ENCODE measurements at regions not wholly inside any gene's neighbourhood (a gene's known extent, or its start where the extent isn't known, plus 50 kb on each side); places are given as distances from the start of the nearest gene placed in this dataset.

- TF ChIP-seq CTCF (IDR thresholded peaks at IDR 0.05; ENCODE audit: low read depth, low read length, poor library complexity, severe bottlenecking) (no peak), EZH2phosphoT487 (IDR thresholded peaks at IDR 0.05; ENCODE audit: borderline replicate concordance, low read length) (no peak)
Observed at GRCh38 chr15:35934383-35935049, 388.6 kb upstream of the DPH6 start.
